GM12873 (cell line): ENCODE measurements at regions not wholly inside any gene's neighbourhood (a gene's known extent, or its start where the extent isn't known, plus 50 kb on each side); places are given as distances from the start of the nearest gene placed in this dataset.

ENCODE experiments used
- TF ChIP-seq, protein P1 (sequence below): IDR thresholded peaks from 2 replicates; pipeline ENCODE4 v1.5.1; 2012; ENCODE audit warnings: low read depth, mild to moderate bottlenecking, moderate library complexity, low read length, control low read depth; ENCODE audit not compliant: insufficient read depth; ENCODE audit errors: missing control alignments

DNA sequence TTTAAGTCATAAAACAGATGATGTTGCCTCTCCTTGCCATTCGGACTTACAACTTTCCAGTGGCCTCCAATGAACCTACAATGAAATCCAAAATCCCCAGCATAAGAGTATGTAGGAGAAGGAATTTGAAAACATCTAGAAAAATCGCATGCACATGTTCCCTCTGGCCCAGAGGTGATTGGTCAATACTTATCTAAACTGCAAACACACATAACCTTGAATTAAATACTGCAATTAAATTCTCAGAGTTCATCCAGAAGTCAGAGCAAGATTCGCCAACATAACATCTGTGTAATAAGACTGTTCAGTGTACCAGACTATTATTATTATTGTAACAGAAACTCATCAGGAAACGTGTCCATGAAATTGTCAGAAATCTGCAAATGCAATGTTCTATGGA, 82.2 kb upstream of the USP29 start:
- TF ChIP-seq, protein P1, sequence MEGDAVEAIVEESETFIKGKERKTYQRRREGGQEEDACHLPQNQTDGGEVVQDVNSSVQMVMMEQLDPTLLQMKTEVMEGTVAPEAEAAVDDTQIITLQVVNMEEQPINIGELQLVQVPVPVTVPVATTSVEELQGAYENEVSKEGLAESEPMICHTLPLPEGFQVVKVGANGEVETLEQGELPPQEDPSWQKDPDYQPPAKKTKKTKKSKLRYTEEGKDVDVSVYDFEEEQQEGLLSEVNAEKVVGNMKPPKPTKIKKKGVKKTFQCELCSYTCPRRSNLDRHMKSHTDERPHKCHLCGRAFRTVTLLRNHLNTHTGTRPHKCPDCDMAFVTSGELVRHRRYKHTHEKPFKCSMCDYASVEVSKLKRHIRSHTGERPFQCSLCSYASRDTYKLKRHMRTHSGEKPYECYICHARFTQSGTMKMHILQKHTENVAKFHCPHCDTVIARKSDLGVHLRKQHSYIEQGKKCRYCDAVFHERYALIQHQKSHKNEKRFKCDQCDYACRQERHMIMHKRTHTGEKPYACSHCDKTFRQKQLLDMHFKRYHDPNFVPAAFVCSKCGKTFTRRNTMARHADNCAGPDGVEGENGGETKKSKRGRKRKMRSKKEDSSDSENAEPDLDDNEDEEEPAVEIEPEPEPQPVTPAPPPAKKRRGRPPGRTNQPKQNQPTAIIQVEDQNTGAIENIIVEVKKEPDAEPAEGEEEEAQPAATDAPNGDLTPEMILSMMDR = no peak

DNA sequence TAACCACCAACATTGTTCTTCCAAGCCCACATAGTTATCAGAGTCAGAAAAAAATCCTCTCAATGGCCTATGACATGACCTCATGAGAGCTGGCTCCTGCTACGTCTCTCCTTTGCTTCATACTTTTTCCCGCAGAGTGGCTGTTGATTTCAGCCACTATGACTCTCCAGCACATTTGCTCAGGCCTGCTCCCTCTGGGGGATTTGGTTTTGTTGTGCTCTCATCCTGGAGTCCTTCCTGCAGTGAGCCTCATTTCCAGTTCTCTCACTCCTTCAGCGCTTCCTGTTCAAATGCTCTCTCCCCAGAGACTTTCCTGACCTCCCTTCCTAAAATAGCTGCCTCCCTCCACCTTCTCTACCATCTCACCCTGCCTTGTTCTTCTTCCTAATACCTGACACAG, 72.0 kb upstream of the USP29 start:
- TF ChIP-seq, protein P1 = no peak

DNA sequence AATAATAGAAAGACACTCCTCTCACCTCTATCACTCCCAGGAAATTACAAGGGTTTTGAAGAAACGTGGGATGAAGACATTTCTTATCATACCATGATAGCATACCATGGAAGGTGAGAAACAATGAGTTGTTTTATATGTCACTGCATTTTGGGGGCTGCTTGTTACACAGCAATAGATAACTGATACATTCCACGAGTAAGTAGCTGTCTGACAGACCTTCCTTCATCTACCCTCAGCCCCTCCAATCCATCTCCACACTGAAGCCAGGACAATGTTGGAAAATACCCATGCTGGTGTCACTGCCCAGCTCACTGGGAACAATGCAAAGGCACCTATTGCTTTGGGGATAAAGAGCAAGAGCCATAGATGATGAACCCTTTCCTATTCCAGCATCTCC, 68.9 kb upstream of the USP29 start:
- TF ChIP-seq, protein P1 = no peak

DNA sequence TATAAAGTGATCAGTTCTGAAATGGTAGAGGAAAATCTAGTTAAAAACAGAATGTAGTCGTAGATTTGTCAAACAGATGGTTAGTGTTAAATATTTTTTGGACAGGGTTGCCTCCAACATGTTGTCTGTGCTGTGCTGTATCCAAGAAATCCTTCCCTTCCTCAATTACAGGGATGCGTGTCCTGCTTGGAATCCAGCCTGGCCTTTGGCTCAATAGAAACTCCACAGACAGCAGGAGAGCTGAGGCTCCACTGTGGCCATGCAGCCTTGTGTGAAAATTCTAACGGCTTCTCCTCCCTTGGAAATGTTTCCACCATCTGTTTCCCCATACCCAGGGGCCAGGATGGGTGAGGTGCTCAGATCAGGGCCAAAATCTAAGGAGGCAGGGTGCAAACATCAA, 67.7 kb upstream of the USP29 start:
- TF ChIP-seq, protein P1 = no peak

DNA sequence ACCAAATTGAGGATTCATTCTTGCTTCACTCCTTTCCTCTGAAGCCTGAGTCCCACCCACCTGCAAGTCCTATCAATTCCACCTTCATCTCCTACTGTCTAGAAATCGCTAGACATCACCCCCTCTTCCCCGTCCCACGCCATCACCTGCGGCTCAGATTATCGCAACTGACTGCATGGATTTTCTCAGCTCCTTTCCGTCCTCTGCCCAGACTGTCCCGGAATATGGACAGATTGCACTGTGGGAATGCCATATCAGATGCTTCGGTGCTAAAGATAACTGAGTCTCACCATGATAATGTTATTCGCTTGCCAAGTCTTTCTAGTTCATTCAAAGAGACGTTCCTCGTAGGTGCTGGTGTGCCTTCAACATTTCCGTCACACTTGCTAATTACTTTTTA, 66.4 kb upstream of the USP29 start:
- TF ChIP-seq, protein P1 = no peak

DNA sequence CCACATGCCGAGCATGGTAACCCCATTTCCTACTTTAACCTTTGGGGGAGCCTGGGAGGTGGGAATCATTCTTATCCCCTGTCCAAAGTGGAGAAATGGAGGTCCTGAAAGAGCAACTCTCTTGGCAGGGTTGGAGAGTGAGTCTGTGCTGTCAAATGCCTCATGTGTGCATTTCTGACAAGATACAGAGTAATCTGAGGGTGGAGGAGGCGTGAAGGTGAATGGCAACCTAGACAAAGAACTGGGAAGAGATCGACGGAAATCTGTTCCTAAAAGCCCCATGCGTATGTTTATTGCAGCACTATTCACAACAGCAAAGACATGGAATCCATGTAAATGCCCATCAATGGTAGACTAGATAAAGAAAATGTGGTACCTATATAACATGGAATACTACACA, 63.8 kb upstream of the USP29 start:
- TF ChIP-seq, protein P1 = no peak

DNA sequence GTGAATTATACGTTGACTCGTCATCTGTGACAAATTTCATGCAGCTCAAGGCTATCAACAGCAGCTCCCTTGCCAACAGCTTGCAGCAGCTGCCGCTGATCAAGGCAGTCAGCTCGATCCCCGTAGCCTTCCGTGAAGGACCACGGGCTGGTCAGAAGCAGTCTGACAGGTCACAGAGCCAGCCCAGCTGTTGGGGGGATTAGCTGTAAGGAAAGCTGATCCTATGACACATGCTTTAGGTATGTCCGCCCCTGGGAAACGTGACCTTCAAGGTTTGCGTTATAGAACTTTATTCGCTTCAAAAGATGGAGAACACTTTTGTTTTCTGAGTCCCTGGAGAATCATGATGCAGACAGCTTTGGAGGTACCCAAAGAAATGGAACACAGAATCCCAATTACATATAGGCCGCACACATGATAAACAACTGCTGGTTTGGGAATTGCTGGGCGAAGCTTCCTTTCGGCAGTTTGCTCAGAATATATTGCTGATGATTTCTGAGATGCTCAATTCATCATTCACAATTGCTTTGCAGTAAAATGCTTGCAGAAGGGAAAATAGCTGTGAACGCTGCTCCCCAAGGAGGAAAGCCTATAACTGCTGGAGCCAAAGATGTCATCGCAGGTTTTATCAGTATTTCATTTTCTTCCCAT, 62.6 kb upstream of the USP29 start:
- TF ChIP-seq, protein P1 = no peak
